ENCODE measurements at regions not wholly inside any gene's neighbourhood (a gene's known extent, or its start where the extent isn't known, plus 50 kb on each side); places are given as distances from the start of the nearest gene placed in this dataset.
"Not testable (repeated sequence)": the region's sequence is repeated elsewhere in the genome, so short reads cannot be mapped to it uniquely, and the experiment has no call there.

GRCh38 chr13:50131920-50132903, 117.0 kb downstream of the KCNRG start:
- no peak for DNase-seq

- no peak for DNase-seq
These were observed 117.7 kb downstream of the KCNRG start for GRCh38 chr13:50132904-50133357.

GRCh38 chr13:50133358-50133953, 118.2 kb downstream of the KCNRG start:
- DNase-seq: no peak

- DNase-seq: no peak
These were observed 121.0 kb downstream of the KCNRG start for GRCh38 chr13:50136226-50136625.

- DNase-seq: no peak
These were observed 121.4 kb downstream of the KCNRG start for GRCh38 chr13:50136678-50137077.

DNA sequence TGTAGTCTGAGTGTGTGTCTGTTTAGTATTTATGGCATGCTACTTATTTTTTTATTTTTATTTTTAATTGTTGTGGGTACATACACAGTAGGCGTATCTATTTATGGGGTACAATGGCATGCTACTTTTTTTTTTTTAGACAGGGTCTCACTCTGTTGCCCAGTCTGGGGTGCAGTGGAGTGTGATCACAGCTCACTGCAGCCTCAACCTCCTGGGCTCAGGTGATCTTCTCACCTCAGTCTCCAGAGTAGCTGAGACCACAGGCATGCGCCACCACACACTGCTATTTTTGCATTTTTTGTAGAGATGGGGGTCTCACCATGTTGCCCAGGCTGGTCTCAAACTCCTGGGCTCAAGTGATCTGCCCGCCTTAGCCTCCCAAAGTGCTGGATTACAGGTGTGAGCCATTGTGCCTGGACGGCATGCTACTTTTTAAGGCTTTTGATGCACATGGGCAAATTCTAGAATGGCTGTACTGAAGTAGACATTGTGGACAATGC, 124.2 kb downstream of the KCNRG start:
- DNase-seq: not testable (repeated sequence)

DNA sequence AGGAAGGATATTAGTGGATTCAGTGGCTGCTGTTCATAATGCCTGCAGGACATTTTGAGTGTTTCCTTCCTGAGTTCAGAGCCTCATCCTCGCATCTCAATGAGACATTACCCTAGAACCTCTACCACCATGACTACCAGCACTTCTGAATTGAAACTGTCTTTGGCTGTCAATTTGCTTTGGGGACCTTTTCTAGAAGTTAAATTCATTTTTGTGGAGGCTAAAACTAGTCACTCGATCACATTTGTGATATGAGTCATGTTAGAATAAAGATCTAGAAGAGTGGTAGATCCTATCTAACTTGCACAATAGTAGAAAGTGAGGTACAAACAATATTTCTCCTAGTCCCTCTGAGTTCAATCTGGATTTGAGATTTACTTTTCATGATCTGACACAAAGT, 124.9 kb downstream of the KCNRG start:
- DNase-seq: no peak

GRCh38 chr13:50140581-50141374, 125.5 kb downstream of the KCNRG start:
- DNase-seq: no peak

GRCh38 chr13:50141375-50141975, 126.2 kb downstream of the KCNRG start:
- no peak for DNase-seq

DNA sequence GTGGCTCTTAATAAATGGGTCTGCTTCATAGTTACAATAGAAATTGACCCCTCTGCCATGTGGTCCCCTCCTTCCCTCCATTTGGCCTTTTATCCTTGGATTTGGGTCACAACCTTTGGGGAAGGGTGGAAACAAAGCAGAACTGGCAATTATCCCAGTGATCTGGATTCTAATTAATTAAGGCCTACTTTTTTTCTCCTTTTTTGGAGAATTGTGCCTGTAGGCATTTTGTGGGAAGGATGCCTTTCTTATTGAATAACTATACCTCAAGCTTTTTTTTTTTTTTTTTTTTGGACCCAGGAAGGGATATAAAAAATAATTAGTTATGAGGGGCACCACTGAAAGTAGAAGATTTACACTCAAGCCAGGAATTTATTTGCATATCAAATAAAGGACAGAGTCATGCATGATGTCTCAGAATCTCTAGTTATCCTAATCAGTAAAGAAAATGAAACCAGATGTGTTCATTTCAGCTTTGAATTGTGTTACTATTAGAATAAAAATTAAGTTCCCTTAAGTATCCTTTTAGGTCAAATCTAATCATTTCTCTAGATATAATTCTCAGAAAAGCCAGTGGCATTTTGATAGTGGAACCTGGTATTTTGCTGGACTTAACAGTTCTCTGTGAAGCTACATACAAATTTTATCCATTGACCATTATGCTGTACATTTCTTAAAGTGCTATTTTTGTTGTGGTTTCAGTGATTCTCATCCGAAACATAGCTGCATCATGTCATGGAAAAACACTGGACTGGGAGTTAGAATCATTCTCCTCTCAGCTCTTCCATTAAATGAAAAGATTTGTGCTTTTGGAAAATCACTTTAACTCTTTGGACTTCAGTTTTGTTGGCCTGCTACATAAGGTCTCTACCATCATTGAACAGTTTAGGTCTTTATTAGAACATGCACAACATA, 129.3 kb downstream of the KCNRG start:
- DNase-seq: no peak

DNA sequence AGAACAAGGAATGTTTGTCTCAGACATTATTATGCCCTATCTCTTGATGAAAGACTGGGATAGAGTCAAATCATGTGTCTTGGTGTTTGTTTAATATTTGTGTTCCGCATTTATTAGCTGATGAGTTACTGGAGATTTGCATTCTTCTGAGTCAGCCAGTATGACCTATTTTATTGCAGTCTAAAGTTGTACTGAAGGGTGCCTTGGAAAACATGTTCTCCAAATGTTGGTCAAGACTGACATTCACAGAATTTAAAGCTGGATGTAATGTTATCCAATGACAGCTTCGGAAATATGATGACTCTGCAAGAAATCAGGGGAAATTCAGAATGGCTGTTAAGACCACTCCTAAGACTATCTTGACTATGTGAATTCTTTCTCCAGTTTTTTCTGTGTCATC, 134.0 kb downstream of the KCNRG start:
- no peak for DNase-seq

DNA sequence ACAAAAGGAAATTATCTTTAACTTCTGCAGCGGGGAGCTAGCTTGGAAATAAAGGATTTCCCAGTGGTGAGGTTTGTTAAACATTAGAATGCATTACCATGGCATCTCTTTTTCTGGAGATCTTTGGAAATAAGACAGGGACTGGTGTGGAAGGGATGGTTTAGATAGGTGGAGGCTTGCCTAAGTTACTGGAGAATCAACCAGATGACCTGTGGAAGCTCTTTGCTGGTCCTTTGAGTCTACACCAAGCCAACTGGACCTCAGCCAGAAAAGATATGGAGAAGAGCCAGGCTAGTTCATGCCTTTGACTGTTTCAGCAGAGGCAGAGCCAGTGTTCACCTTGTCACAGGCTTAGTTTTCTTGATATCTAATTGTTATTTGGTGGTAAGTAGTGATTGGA, 134.7 kb downstream of the KCNRG start:
- no peak for DNase-seq

DNA sequence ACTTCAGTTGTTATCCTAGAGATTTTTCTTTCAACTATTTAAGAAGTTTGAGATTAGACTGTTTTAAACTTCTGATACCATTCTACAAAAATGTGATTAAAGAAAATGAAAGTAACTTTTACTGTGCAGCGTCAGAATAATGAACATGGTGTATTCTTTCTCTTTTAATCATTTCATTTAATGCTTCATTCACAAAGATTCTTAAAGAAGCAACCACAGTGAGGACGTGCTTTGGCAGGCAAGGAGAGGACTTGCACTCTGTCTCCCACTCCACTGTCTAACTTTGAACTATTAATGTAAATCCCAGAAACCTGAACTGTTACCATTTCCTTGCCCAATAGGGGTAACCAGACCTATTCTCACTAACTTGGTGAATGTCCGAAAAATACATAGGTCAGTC, 137.0 kb downstream of the KCNRG start:
- no peak for DNase-seq

GRCh38 chr13:50152655-50153309, 137.5 kb downstream of the KCNRG start:
- DNase-seq: no peak

- no peak for DNase-seq
These were observed 138.2 kb downstream of the KCNRG start for GRCh38 chr13:50153401-50153800.

DNA sequence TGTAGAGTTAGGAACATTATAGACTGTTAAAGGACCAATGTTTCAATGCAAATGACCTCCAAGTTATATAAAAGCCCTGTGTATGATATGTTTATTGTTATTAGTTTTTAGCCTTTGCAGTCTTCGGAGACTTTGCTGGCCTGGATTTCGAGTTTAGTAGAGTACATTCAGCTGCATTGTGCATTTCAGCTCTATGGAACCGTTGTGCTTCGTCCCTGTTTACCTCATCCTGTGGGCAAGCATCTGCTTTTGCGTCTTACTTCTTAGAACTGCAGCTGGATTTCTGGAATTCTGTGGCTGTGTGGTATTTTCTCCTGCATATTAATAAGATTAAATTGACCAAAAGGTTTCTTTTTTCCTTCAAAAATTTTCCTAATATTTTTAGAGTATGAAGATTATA, 138.6 kb downstream of the KCNRG start:
- no peak for DNase-seq

GRCh38 chr13:50154697-50155096, 139.5 kb downstream of the KCNRG start:
- DNase-seq: no peak

GRCh38 chr13:50156140-50156539, 140.9 kb downstream of the KCNRG start:
- DNase-seq: no peak

DNA sequence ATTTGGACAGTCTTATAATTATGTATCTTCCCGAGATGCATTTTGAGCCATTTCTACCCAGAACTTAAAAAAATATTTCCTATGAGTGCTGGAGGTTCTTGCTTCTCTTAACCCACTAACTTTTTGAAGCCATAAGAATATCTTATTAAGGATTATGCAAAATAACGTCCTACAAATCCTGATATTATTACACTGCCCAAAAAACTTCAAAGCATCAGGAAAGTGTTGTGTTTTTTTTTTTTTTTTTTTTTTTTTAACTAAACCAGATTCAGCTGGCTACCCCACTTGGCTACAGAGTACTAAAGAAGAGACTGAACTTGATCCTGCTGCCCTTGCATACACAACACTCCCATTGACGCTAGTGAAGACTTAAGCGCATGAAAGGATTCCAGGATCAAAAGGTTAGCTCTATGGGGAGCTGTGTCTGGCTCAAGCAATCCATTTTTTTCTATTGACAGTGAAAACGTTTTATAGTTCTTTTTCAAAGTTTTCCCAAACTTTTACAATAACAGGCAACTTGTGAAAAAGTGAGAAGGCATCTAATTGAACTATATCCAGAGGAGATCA, 141.4 kb downstream of the KCNRG start:
- DNase-seq: no peak

DNA sequence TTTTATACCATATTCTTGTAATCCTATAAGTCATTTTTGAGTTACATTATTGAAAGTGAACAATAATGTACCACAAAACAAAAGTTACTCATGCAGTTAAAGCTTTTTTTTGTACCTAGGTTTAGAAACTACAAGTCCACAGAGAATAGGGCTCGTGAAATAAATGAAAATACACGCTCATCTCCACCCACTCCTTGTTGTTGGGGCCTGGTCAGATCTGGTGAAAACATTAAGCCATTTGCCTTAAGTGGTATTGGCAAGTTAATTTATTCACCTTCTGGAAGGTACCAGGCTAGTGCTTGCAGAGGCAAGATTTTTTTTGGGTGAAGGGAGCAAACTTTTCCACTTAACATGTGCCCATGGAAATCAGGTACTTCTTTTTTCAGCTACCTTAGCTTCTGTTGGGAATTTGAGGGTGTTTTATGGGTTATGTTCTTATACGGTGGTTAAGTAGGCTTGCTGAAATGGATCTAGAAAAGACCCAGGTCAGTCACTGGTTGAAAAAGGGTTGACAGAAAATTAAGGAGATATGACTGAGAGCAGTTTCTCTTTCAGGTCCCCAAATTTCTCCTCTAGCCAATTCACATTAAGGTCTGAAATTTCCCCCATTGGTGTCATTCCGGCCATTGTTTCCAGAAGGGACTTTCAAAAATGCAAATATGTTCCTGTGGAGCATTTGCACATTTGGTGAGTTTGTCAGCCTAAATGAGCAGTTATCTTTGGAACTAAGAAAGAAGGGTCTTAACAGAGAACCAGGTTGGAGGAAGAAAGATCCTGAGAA, 143.3 kb downstream of the KCNRG start:
- DNase-seq: no peak
